Urinary bladder (tissue), 3 donors: ENCODE measurements at regions not wholly inside any gene's neighbourhood (a gene's known extent, or its start where the extent isn't known, plus 50 kb on each side); places are given as distances from the start of the nearest gene placed in this dataset.
"Not testable (repeated sequence)": the region's sequence is repeated elsewhere in the genome, so short reads cannot be mapped to it uniquely, and the experiment has no call there.

Source experiments
- DNase-seq: peaks from one replicate; pipeline ENCODE4 v3.0.0-alpha.2; 2015; ENCODE audit errors: extremely low spot score
- H3K27ac ChIP-seq: one replicate; pipeline ENCODE4 v1.5.1; 2013; ENCODE audit warnings: low read depth, mild to moderate bottlenecking, moderate library complexity
- H3K36me3 ChIP-seq: one replicate; pipeline ENCODE4 v1.6.1; 2013; ENCODE audit warnings: mild to moderate bottlenecking, moderate library complexity; ENCODE audit not compliant: insufficient read depth
- H3K4me1 ChIP-seq: one replicate; pipeline ENCODE4 v1.6.1; 2013; ENCODE audit warnings: mild to moderate bottlenecking, moderate library complexity; ENCODE audit not compliant: insufficient read depth
- H3K4me3 ChIP-seq: one replicate; pipeline ENCODE4 v1.5.1; 2013; ENCODE audit warnings: low read depth, low read length
- WGBS: extraction: QIAGEN DNeasy Blood & Tissue Kit; methylation state at CpG from one replicate; pipeline ENCODE4 v1.1.7; 2013; 5-methylcytosine and 5-hydroxymethylcytosine counted together
- donor health status: healthy with polysubstance abuse.
- donor health status: healthy.

GRCh38 chr7:85924062-85924461 lies 719.6 kb upstream of the GRM3 start:
- Histone ChIP-seq H3K4me1 (no peaks in the 10 kb centered on the region), H3K36me3 (no peaks in the 10 kb centered on the region), H3K27ac (no peak overlapping the region), H3K4me3 (no peak overlapping the region)
- DNase-seq = no peak
- 77% methylated on average over 2 of the region's 2 CpGs for WGBS

DNA sequence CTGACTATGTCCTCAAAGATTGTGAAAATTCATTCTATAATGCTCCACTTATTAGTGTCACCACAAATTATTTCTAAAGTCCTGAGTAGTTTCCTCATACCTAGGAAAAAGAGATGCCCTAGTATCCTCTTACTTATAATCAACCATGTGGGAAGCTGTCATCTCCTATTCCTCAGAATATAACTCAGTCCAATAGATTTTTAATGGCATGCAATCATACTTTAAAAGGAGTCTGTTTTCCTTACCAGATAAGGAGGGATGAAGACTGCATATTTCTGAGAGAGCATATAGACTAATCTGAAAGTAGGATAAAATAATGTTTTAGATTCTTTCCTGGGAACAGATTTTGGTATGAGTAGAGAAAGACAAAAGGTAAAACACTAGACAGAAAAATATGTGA lies 727.7 kb upstream of the GRM3 start:
- H3K4me3 ChIP-seq = no peak overlapping the region
- no peak for DNase-seq
- no peaks in the 10 kb centered on the region for H3K4me1 ChIP-seq
- H3K27ac ChIP-seq = no peak overlapping the region
- no peaks in the 10 kb centered on the region for H3K36me3 ChIP-seq

DNA sequence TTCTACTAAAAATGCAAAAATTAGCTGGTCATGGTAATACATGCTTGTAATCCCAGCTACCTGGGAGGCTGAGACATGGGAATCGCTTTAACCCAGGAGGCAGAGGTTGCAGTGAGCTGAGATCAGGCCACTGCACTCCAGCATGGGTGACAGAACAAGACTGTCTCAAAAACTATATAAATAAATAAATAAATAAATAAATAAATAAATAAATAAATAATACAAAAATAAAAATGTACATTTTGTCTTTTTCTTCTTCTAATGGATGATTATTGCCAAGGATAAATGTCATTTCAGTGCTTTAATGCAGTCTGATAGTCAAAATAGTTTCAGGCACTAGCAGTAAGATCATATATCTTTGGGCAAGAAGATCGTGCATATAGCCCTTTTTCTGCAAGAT lies 727.6 kb upstream of the SEMA3D start:
- 90% methylated on average over 2 of the region's 2 CpGs for WGBS
- DNase-seq = no peak
- H3K4me1 ChIP-seq = no peaks in the 10 kb centered on the region
- H3K4me3 ChIP-seq = no peak overlapping the region
- H3K27ac ChIP-seq = no peak overlapping the region
- no peaks in the 10 kb centered on the region for H3K36me3 ChIP-seq

DNA sequence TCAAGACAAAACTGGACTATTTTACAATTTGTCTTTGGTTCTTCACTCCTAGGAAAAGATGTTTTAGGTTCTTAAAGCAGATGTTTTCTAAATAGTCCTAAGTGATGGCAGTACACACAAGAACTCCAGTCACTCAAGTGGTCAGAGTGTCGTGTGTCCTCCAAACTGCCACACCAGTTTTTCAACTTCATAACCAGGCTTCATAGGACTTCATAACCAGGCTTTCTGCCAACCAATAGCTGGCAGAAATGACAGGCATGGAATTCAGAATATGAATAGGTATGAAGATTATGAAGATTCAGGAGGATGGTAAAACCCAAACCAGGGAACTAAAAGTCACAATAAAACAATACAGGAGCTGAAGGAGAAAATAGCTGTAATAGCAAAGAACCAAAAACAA lies 721.2 kb upstream of the SEMA3D start:
- Histone ChIP-seq H3K27ac (no peak overlapping the region), H3K4me1 (no peaks in the 10 kb centered on the region), H3K36me3 (no peaks in the 10 kb centered on the region), H3K4me3 (no peak overlapping the region)
- no peak for DNase-seq
- WGBS = 81% methylated on average over 1 of the region's 1 CpG

DNA sequence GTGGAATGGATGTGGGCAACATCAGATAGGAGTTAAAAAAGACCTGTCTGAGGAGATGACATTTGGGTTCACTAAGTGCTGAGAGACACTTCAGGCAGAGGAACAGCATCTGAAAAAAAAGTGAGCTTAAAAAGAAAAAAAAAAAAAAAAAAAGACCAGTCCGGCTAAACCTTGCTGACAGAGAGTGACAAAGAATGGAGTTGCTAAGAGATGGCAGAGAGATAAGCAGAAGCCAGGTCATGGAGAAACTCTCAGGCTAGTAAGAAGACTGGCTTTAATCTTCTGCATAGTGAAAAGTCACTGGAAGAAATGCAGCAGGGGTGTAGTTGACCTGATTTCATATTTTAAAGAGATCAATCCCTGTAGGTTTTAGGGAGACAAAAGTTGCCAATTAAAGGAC lies 711.1 kb upstream of the SEMA3D start:
- no peak for DNase-seq
- H3K4me3 ChIP-seq = no peak overlapping the region
- WGBS = 24% methylated on average over 1 of the region's 1 CpG

DNA sequence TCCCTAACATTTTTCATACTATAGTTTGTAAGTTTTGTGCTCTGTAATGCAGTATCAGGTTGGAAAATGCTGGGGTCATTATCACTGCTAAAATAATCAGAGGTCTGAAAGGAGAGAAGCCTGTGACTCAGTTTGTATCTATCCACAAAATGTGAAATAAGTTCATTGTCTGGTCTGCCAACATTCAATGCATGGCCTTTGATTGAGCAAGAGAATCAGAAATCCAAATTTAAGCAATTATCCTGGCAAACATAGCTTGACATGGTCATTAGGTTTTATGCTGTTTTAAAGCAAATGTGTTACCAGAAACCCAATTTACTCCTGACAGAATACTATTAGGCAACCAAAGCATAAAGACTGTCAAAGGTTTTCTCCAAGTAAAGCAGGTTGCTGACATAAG lies 709.7 kb upstream of the SEMA3D start:
- Histone ChIP-seq H3K4me1 (no peaks in the 10 kb centered on the region), H3K27ac (no peak overlapping the region), H3K4me3 (no peak overlapping the region), H3K36me3 (no peaks in the 10 kb centered on the region)
- DNase-seq = no peak

More for the DNA sequence above, 711.1 kb upstream of the SEMA3D start:
- Histone ChIP-seq H3K27ac (no peak overlapping the region), H3K4me1 (no peaks in the 10 kb centered on the region), H3K36me3 (no peaks in the 10 kb centered on the region)

GRCh38 chr7:85895835-85896234 lies 709.0 kb upstream of the SEMA3D start:
- Histone ChIP-seq H3K4me1 (no peaks in the 10 kb centered on the region), H3K4me3 (no peak overlapping the region), H3K27ac (no peak overlapping the region), H3K36me3 (no peaks in the 10 kb centered on the region)
- no peak for DNase-seq
- WGBS = 71% methylated on average over 1 of the region's 1 CpG

- not testable (repeated sequence) for H3K36me3 ChIP-seq, H3K4me1 ChIP-seq, DNase-seq, H3K4me3 ChIP-seq, H3K27ac ChIP-seq
- 83% methylated on average over 5 of the region's 5 CpGs for WGBS
These were observed 705.0 kb upstream of the SEMA3D start for GRCh38 chr7:85891900-85892299.

DNA sequence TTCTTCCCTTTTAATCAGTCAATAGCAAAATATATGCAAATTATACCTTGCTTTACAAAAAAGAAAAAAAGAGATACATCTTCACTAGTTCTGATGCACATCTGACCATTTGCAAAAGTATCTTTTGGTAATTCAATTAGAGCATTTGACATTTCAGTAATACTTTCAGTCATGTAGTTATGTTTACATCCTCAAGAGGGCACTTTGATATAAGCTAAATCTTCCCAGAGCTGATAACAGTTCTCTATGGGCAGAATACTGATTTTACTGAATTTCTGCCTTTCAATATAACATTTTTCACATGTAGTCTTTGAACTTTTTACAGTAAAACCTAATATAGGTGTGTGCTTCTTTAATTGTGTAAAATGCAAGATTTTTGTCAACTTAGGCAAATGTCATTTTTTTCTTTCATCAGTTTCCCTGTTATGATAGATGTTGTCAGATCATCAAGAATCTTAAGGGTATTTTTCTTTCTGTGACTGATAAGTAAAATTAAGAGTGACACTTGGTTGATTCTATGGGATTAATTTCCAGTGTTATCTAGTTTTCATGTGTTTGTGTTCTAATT lies 703.5 kb upstream of the SEMA3D start:
- no peak overlapping the region for H3K27ac ChIP-seq
- H3K36me3 ChIP-seq = no peaks in the 10 kb centered on the region
- no peaks in the 10 kb centered on the region for H3K4me1 ChIP-seq
- H3K4me3 ChIP-seq = no peak overlapping the region
- DNase-seq = no peak

DNA sequence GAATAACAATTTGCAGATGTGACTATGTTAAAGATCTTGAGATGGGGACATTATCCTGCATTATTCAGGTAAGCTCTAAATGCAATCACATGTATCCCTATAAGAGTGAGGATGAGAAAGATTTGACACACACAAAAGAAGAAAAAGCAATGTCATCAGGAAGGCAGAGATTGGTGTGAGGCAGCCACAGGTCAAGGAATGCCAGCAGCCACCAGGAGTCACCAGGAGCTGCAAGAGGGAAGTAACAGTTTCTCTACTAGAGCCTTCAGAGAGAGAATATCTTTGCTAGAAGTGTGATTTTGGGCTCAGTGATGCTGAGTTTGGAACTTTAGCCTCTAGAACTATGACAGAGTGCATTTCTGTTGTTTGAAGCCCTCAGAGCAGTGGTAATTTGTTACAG lies 700.3 kb upstream of the SEMA3D start:
- no peaks in the 10 kb centered on the region for H3K36me3 ChIP-seq
- no peak overlapping the region for H3K27ac ChIP-seq
- H3K4me1 ChIP-seq = no peaks in the 10 kb centered on the region
- DNase-seq = no peak
- no peak overlapping the region for H3K4me3 ChIP-seq

GRCh38 chr7:85882335-85882734 lies 695.5 kb upstream of the SEMA3D start:
- no peak for DNase-seq
- H3K36me3 ChIP-seq = no peaks in the 10 kb centered on the region
- 82% methylated on average over 1 of the region's 1 CpG for WGBS
- no peaks in the 10 kb centered on the region for H3K4me1 ChIP-seq
- H3K27ac ChIP-seq = no peak overlapping the region
- no peak overlapping the region for H3K4me3 ChIP-seq

DNA sequence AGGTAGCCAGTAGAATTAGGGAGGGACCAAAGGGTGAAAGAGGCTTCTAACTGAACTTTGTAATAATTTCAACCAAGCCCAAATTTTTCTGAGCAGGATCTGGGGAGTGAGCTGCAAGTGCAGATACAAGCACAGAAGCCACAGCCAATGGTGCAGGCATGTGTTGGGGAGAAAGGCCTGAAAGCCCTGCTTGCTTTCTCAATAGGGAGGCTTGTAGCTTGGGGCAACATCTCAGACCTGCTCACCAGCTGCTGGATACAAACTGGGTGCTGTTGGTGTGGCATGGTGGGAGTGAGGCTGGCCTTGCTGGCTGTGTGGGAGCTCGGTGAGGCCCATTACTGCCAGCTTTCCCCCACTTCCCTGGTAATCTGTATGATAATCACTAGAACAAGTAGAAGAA lies 688.5 kb upstream of the SEMA3D start:
- Histone ChIP-seq H3K36me3 (no peaks in the 10 kb centered on the region), H3K4me3 (no peak overlapping the region), H3K4me1 (no peaks in the 10 kb centered on the region), H3K27ac (no peak overlapping the region)
- DNase-seq = no peak
- WGBS = 67% methylated on average over 1 of the region's 1 CpG

- Histone ChIP-seq H3K36me3 (no peaks in the 10 kb centered on the region), H3K4me3 (no peak overlapping the region), H3K27ac (no peak overlapping the region), H3K4me1 (no peaks in the 10 kb centered on the region)
- WGBS = 83% methylated on average over 4 of the region's 4 CpGs
- DNase-seq = no peak
These were observed 679.7 kb upstream of the SEMA3D start for GRCh38 chr7:85866540-85866939.

- Histone ChIP-seq H3K4me1 (no peaks in the 10 kb centered on the region), H3K27ac (no peak overlapping the region), H3K36me3 (no peaks in the 10 kb centered on the region), H3K4me3 (no peak overlapping the region)
- 38% methylated on average over 6 of the region's 6 CpGs for WGBS
- DNase-seq = no peak
These were observed 664.8 kb upstream of the SEMA3D start for GRCh38 chr7:85851571-85852193.

- WGBS = 54% methylated on average over 1 of the region's 1 CpG
- Histone ChIP-seq H3K4me3 (no peak overlapping the region), H3K27ac (no peak overlapping the region), H3K4me1 (no peaks in the 10 kb centered on the region), H3K36me3 (no peaks in the 10 kb centered on the region)
- DNase-seq = no peak
These were observed 663.5 kb upstream of the SEMA3D start for GRCh38 chr7:85850381-85850780.
